ENCODE measurements at regions not wholly inside any gene's neighbourhood (a gene's known extent, or its start where the extent isn't known, plus 50 kb on each side); places are given as distances from the start of the nearest gene placed in this dataset.

- intact Hi-C loops (cut with DNase I): loop anchor here (10.0 kb wide), 1 partner anchor 309 kb away; no protein-coding TSS in a partner anchor
Measured at GRCh38 chr16:73873643-73874042, 423.0 kb upstream of the PSMD7 start.

GRCh38 chr16:73872856-73873255 lies 423.8 kb upstream of the PSMD7 start:
- intact Hi-C loops (cut with DNase I): loop anchor here (10.0 kb wide), 1 partner anchor 308 kb away; no protein-coding TSS in a partner anchor
- no peak for DNase-seq

More at GRCh38 chr16:73873643-73874042, 423.0 kb upstream of the PSMD7 start:
- no peak for DNase-seq

GRCh38 chr16:73871088-73871733 lies 425.4 kb upstream of the PSMD7 start:
- intact Hi-C loops (cut with DNase I): loop anchor here (10.0 kb wide), 1 partner anchor 306 kb away; no protein-coding TSS in a partner anchor
- DNase-seq: no peak

- no peak for DNase-seq
- intact Hi-C loops (cut with DNase I): no loop called here
Measured at GRCh38 chr16:73869126-73869525, 427.5 kb upstream of the PSMD7 start.

GRCh38 chr16:73864868-73865267 lies 431.7 kb upstream of the PSMD7 start:
- no peak for DNase-seq
- intact Hi-C loops (cut with DNase I): no loop called here

GRCh38 chr16:73858326-73858725 lies 438.3 kb upstream of the PSMD7 start:
- no peak for DNase-seq
- intact Hi-C loops (cut with DNase I): no loop called here

GRCh38 chr16:73853968-73854367 lies 442.6 kb upstream of the PSMD7 start:
- no peak for DNase-seq
- intact Hi-C loops (cut with DNase I): no loop called here

GRCh38 chr16:73852561-73852960 lies 444.1 kb upstream of the PSMD7 start:
- intact Hi-C loops (cut with DNase I): no loop called here
- DNase-seq: no peak

- intact Hi-C loops (cut with DNase I): loop anchor here (10.0 kb wide), 1 partner anchor 134 kb away; no protein-coding TSS in a partner anchor
- no peak for DNase-seq
Measured at GRCh38 chr16:73848993-73849392, 447.6 kb upstream of the PSMD7 start.

GRCh38 chr16:73847090-73847489 lies 449.5 kb upstream of the PSMD7 start:
- DNase-seq: no peak

GRCh38 chr16:73846356-73846755 lies 450.3 kb upstream of the PSMD7 start:
- peak in 39 of 42 donors; percentile 5 to 68 (median 35) for DNase-seq
- intact Hi-C loops (cut with DNase I): loop anchor here (10.0 kb wide), 1 partner anchor 132 kb away; no protein-coding TSS in a partner anchor

More at GRCh38 chr16:73847090-73847489, 449.5 kb upstream of the PSMD7 start:
- intact Hi-C loops (cut with DNase I): loop anchor here (10.0 kb wide), 1 partner anchor 132 kb away; no protein-coding TSS in a partner anchor

GRCh38 chr16:73846007-73846330 lies 450.6 kb upstream of the PSMD7 start:
- DNase-seq: peak in 3 of 42 donors; percentile 3 to 6 (median 5)
- intact Hi-C loops (cut with DNase I): loop anchor here (10.0 kb wide), 1 partner anchor 131 kb away; no protein-coding TSS in a partner anchor

GRCh38 chr16:73845238-73846006 lies 451.2 kb upstream of the PSMD7 start:
- intact Hi-C loops (cut with DNase I): loop anchor here (10.0 kb wide), 1 partner anchor 131 kb away; no protein-coding TSS in a partner anchor

GRCh38 chr16:73840728-73841127 lies 455.9 kb upstream of the PSMD7 start:
- no peak for DNase-seq
- intact Hi-C loops (cut with DNase I): loop anchor here (10.0 kb wide), 1 partner anchor 126 kb away; no protein-coding TSS in a partner anchor

More at GRCh38 chr16:73845238-73846006, 451.2 kb upstream of the PSMD7 start:
- DNase-seq: no peak

- DNase-seq: no peak
- intact Hi-C loops (cut with DNase I): no loop called here
Measured at GRCh38 chr16:73831220-73831619, 465.4 kb upstream of the PSMD7 start.

GRCh38 chr16:73823205-73823849 lies 473.3 kb upstream of the PSMD7 start:
- no peak for DNase-seq
- intact Hi-C loops (cut with DNase I): no loop called here

- intact Hi-C loops (cut with DNase I): no loop called here
- no peak for DNase-seq
Measured at GRCh38 chr16:73817526-73818324, 478.9 kb upstream of the PSMD7 start.

GRCh38 chr16:73813527-73813926 lies 483.1 kb upstream of the PSMD7 start:
- no peak for DNase-seq
- intact Hi-C loops (cut with DNase I): no loop called here

- intact Hi-C loops (cut with DNase I): no loop called here
- DNase-seq: no peak
Measured at GRCh38 chr16:73804456-73804855, 492.2 kb upstream of the PSMD7 start.
